NCI-H1694 (cell line): ENCODE measurements at regions not wholly inside any gene's neighbourhood (a gene's known extent, or its start where the extent isn't known, plus 50 kb on each side); places are given as distances from the start of the nearest gene placed in this dataset.

Source experiments
- DNase-seq: peaks from one replicate; lab custom pipeline; 2025; lab: John Stamatoyannopoulos, UW

GRCh38 chr19:30743011-30743410 lies 370.8 kb downstream of the ZNF536 start:
- no peak for DNase-seq

- no peak for DNase-seq
Measured at GRCh38 chr19:30742406-30742938, 370.3 kb downstream of the ZNF536 start.

GRCh38 chr19:30741566-30741965 lies 369.4 kb downstream of the ZNF536 start:
- no peak for DNase-seq

GRCh38 chr19:30739394-30739793 lies 367.2 kb downstream of the ZNF536 start:
- no peak for DNase-seq

GRCh38 chr19:30738047-30738446 lies 365.9 kb downstream of the ZNF536 start:
- no peak for DNase-seq

- no peak for DNase-seq
Measured at GRCh38 chr19:30734669-30735068, 362.5 kb downstream of the ZNF536 start.

GRCh38 chr19:30733826-30734550 lies 361.8 kb downstream of the ZNF536 start:
- no peak for DNase-seq

GRCh38 chr19:30731591-30731990 lies 359.4 kb downstream of the ZNF536 start:
- DNase-seq: no peak

- no peak for DNase-seq
Measured at GRCh38 chr19:30729451-30729850, 357.3 kb downstream of the ZNF536 start.

GRCh38 chr19:30722761-30723160 lies 350.6 kb downstream of the ZNF536 start:
- DNase-seq: no peak

- DNase-seq: no peak
Measured at GRCh38 chr19:30722186-30722585, 350.0 kb downstream of the ZNF536 start.

GRCh38 chr19:30719999-30720345 lies 347.8 kb downstream of the ZNF536 start:
- DNase-seq: no peak

GRCh38 chr19:30719189-30719998 lies 347.2 kb downstream of the ZNF536 start:
- DNase-seq: no peak

GRCh38 chr19:30718707-30719106 lies 346.5 kb downstream of the ZNF536 start:
- no peak for DNase-seq

GRCh38 chr19:30718014-30718413 lies 345.8 kb downstream of the ZNF536 start:
- no peak for DNase-seq

- DNase-seq: no peak
Measured at GRCh38 chr19:30717381-30717780, 345.2 kb downstream of the ZNF536 start.

- DNase-seq: no peak
Measured at GRCh38 chr19:30712431-30713337, 340.5 kb downstream of the ZNF536 start.

GRCh38 chr19:30711826-30712225 lies 339.6 kb downstream of the ZNF536 start:
- DNase-seq: no peak

GRCh38 chr19:30711296-30711695 lies 339.1 kb downstream of the ZNF536 start:
- no peak for DNase-seq

- no peak for DNase-seq
Measured at GRCh38 chr19:30710721-30711120, 338.5 kb downstream of the ZNF536 start.

- no peak for DNase-seq
Measured at GRCh38 chr19:30708416-30709178, 336.4 kb downstream of the ZNF536 start.
